GM20431 (cell line): ENCODE measurements at regions not wholly inside any gene's neighbourhood (a gene's known extent, or its start where the extent isn't known, plus 50 kb on each side); places are given as distances from the start of the nearest gene placed in this dataset.
"Not testable (repeated sequence)": the region's sequence is repeated elsewhere in the genome, so short reads cannot be mapped to it uniquely, and the experiment has no call there.

Experiments
- in situ Hi-C: fragments of 300-500 bp; cut with MseI, MboI; formaldehyde crosslinking; loops from one replicate; pipeline ENCODE4 v1.15.0; 2020; ENCODE audit warnings: low sequenced_read_pairs; ENCODE audit not compliant: unreplicated experiment

- in situ Hi-C loops, result loop anchor here (10.0 kb wide), 1 partner anchor 67 kb away; no protein-coding TSS in a partner anchor
Observed at GRCh38 chr15:34528055-34528754, 55.2 kb downstream of the GOLGA8B start.

GRCh38 chr15:34527641-34528040 is 55.8 kb downstream of the GOLGA8B start:
- in situ Hi-C loops, result loop anchor here (10.0 kb wide), 1 partner anchor 67 kb away; no protein-coding TSS in a partner anchor

GRCh38 chr15:34523849-34524248 is 59.6 kb downstream of the GOLGA8B start:
- in situ Hi-C loops, result loop anchor here (10.0 kb wide), 1 partner anchor 71 kb away; no protein-coding TSS in a partner anchor

GRCh38 chr15:34522601-34523000 is 60.9 kb downstream of the GOLGA8B start:
- in situ Hi-C loops, result loop anchor here (10.0 kb wide), 1 partner anchor 72 kb away; no protein-coding TSS in a partner anchor

- in situ Hi-C loops, result loop anchor here (10.0 kb wide), 1 partner anchor 73 kb away; no protein-coding TSS in a partner anchor
Observed at GRCh38 chr15:34521802-34522485, 61.5 kb downstream of the GOLGA8B start.

GRCh38 chr15:34520566-34520965 is 62.9 kb downstream of the GOLGA8B start:
- in situ Hi-C loops, result loop anchor here (10.0 kb wide), 1 partner anchor 74 kb away; no protein-coding TSS in a partner anchor

- in situ Hi-C loops, result loop anchor here (10.0 kb wide), 1 partner anchor 75 kb away; no protein-coding TSS in a partner anchor
Observed at GRCh38 chr15:34520010-34520409, 63.4 kb downstream of the GOLGA8B start.

GRCh38 chr15:34514251-34514670 is 69.2 kb downstream of the GOLGA8B start:
- in situ Hi-C loops, result no loop called here

- in situ Hi-C loops, result no loop called here
Observed at GRCh38 chr15:34512628-34513027, 70.8 kb downstream of the GOLGA8B start.

- in situ Hi-C loops, result no loop called here
Observed at GRCh38 chr15:34501131-34501530, 63.5 kb upstream of the GOLGA8A start.

- in situ Hi-C loops, result loop anchor here (10.0 kb wide), 1 partner anchor 62 kb away; the partner anchor contains the start of gene GOLGA8A
Observed at GRCh38 chr15:34496207-34496995, 58.8 kb upstream of the GOLGA8A start.

GRCh38 chr15:34495707-34496106 is 58.1 kb upstream of the GOLGA8A start:
- in situ Hi-C loops, result loop anchor here (10.0 kb wide), 1 partner anchor 61 kb away; the partner anchor contains the start of gene GOLGA8A

GRCh38 chr15:34494084-34494399 is 56.4 kb upstream of the GOLGA8A start:
- in situ Hi-C loops, result loop anchor here (10.0 kb wide), 1 partner anchor 59 kb away; the partner anchor contains the start of gene GOLGA8A

GRCh38 chr15:34493001-34493400 is 55.4 kb upstream of the GOLGA8A start:
- in situ Hi-C loops, result loop anchor here (10.0 kb wide), 1 partner anchor 58 kb away; the partner anchor contains the start of gene GOLGA8A

GRCh38 chr15:34491488-34491887 is 53.9 kb upstream of the GOLGA8A start:
- in situ Hi-C loops, result loop anchor here (10.0 kb wide), 1 partner anchor 57 kb away; the partner anchor contains the start of gene GOLGA8A

GRCh38 chr15:34490417-34491193 is 53.0 kb upstream of the GOLGA8A start:
- in situ Hi-C loops, result loop anchor here (10.0 kb wide), 1 partner anchor 56 kb away; the partner anchor contains the start of gene GOLGA8A

GRCh38 chr15:34488973-34489959 is 51.7 kb upstream of the GOLGA8A start:
- in situ Hi-C loops, result not testable (repeated sequence)
